ENCODE measurements at regions not wholly inside any gene's neighbourhood (a gene's known extent, or its start where the extent isn't known, plus 50 kb on each side); places are given as distances from the start of the nearest gene placed in this dataset.

- DNase-seq (ENCODE audit: low read depth in 1 of 2, low spot score in 1 of 2): no peak
These were observed 58.5 kb upstream of the PIK3CG start for GRCh38 chr7:106806556-106806955.

GRCh38 chr7:106807474-106807873 lies 57.6 kb upstream of the PIK3CG start:
- DNase-seq (ENCODE audit: low read depth in 1 of 2, low spot score in 1 of 2): no peak

GRCh38 chr7:106808967-106809635 lies 56.0 kb upstream of the PIK3CG start:
- DNase-seq (ENCODE audit: low read depth in 1 of 2, low spot score in 1 of 2): no peak

- no peak for DNase-seq (ENCODE audit: low read depth in 1 of 2, low spot score in 1 of 2)
These were observed 53.6 kb upstream of the PIK3CG start for GRCh38 chr7:106811472-106811871.

GRCh38 chr7:106812027-106812643 lies 52.9 kb upstream of the PIK3CG start:
- DNase-seq (ENCODE audit: low read depth in 1 of 2, low spot score in 1 of 2): no peak

- DNase-seq (ENCODE audit: low read depth in 1 of 2, low spot score in 1 of 2): no peak
These were observed 51.3 kb upstream of the PIK3CG start for GRCh38 chr7:106813705-106814305.

- no peak for DNase-seq (ENCODE audit: low read depth in 1 of 2, low spot score in 1 of 2)
These were observed 50.2 kb upstream of the PIK3CG start for GRCh38 chr7:106814887-106815286.

Measured in stimulated activated CD4-positive, alpha-beta T cell treated with anti-CD3 and anti-CD28 coated beads, Interleukin-15, amount 100 ng/mL, for 1 hour (primary cell).